NAMALWA (cell line): ENCODE measurements at regions not wholly inside any gene's neighbourhood (a gene's known extent, or its start where the extent isn't known, plus 50 kb on each side); places are given as distances from the start of the nearest gene placed in this dataset.
"Not testable (repeated sequence)": the region's sequence is repeated elsewhere in the genome, so short reads cannot be mapped to it uniquely, and the experiment has no call there.

ENCODE experiments used
- DNase-seq: peaks from one replicate; pipeline ENCODE4 v3.0.0-alpha.2; 2015; ENCODE audit warnings: low spot score

- DNase-seq, result peak; percentile 50
Measured at GRCh38 chr7:52260046-52260665, 775.3 kb upstream of the POM121L12 start.

GRCh38 chr7:52257890-52258289 is 777.5 kb upstream of the POM121L12 start:
- no peak for DNase-seq

GRCh38 chr7:52254396-52255010 is 780.9 kb upstream of the POM121L12 start:
- DNase-seq, result no peak

- DNase-seq, result no peak
Measured at GRCh38 chr7:52253953-52254352, 781.5 kb upstream of the POM121L12 start.

- DNase-seq, result no peak
Measured at GRCh38 chr7:52249741-52250140, 785.7 kb upstream of the POM121L12 start.

- DNase-seq, result no peak
Measured at GRCh38 chr7:52247518-52247917, 787.9 kb upstream of the POM121L12 start.

- DNase-seq, result no peak
Measured at GRCh38 chr7:52243685-52244084, 791.7 kb upstream of the POM121L12 start.

- DNase-seq, result no peak
Measured at GRCh38 chr7:52233248-52233647, 802.2 kb upstream of the POM121L12 start.

GRCh38 chr7:52211930-52212329 is 823.5 kb upstream of the POM121L12 start:
- DNase-seq, result no peak

- no peak for DNase-seq
Measured at GRCh38 chr7:52209614-52210013, 825.8 kb upstream of the POM121L12 start.

- DNase-seq, result no peak
Measured at GRCh38 chr7:52197221-52197620, 838.2 kb upstream of the POM121L12 start.

GRCh38 chr7:52195664-52196063 is 839.8 kb upstream of the POM121L12 start:
- no peak for DNase-seq

- no peak for DNase-seq
Measured at GRCh38 chr7:52189153-52189778, 846.2 kb upstream of the POM121L12 start.

- DNase-seq, result no peak
Measured at GRCh38 chr7:52184006-52184703, 851.3 kb upstream of the POM121L12 start.

- no peak for DNase-seq
Measured at GRCh38 chr7:52179934-52180333, 855.5 kb upstream of the POM121L12 start.

- peak; percentile 43 for DNase-seq
Measured at GRCh38 chr7:52168085-52168484, 851.5 kb upstream of the COBL start.

- DNase-seq, result no peak
Measured at GRCh38 chr7:52163311-52163710, 846.7 kb upstream of the COBL start.

- DNase-seq, result no peak
Measured at GRCh38 chr7:52161483-52161882, 844.9 kb upstream of the COBL start.

GRCh38 chr7:52159421-52159820 is 842.8 kb upstream of the COBL start:
- DNase-seq, result not testable (repeated sequence)

GRCh38 chr7:52154382-52154781 is 837.8 kb upstream of the COBL start:
- DNase-seq, result peak; percentile 41

GRCh38 chr7:52151559-52151958 is 835.0 kb upstream of the COBL start:
- no peak for DNase-seq

- no peak for DNase-seq
Measured at GRCh38 chr7:52150952-52151351, 834.3 kb upstream of the COBL start.
